SK-N-SH (cell line): ENCODE measurements at regions not wholly inside any gene's neighbourhood (a gene's known extent, or its start where the extent isn't known, plus 50 kb on each side); places are given as distances from the start of the nearest gene placed in this dataset.
"Not testable (repeated sequence)": the region's sequence is repeated elsewhere in the genome, so short reads cannot be mapped to it uniquely, and the experiment has no call there.

Experiments used
- CTCF ChIA-PET: fragments of 300-600, 350-600 bp; formaldehyde crosslinking; extraction: SDS; loops from one replicate; lab custom pipeline; 2021; lab: Yijun Ruan, JAX
- POLR2A ChIA-PET: fragments of 350-600 bp; sonication (Branson Sonifier 250); formaldehyde crosslinking; extraction: SDS; loops from one replicate; lab custom pipeline; 2020; ENCODE audit warnings: antibody characterized with exemption, inconsistent platforms; lab: Yijun Ruan, JAX
- DNase-seq: peaks from one replicate; pipeline ENCODE4 v3.0.0; 2012
- H2AFZ ChIP-seq: fragments of 200-600 bp; sonication (generic); 2 replicates; pipeline ENCODE4 v1.8.1; 2016; ENCODE audit warnings: antibody characterized with exemption, mild to moderate bottlenecking, low read depth
- H3F3A ChIP-seq: fragments of 200-600 bp; sonication (generic); replicated peaks from 2 replicates; pipeline ENCODE3; 2016; ENCODE audit warnings: antibody characterized with exemption, mild to moderate bottlenecking; ENCODE audit not compliant: insufficient read depth
- H3K27ac ChIP-seq, 2 experiments: fragments of 200-500 bp in 1 of 2; fragments of 200-600 bp in 1 of 2; sonication (Bioruptor generic) in 1 of 2; sonication (generic), shearing (Covaris generic) in 1 of 2; 2 replicates each; pipeline versions ENCODE4 v1.5.1 to v1.6.1; 2014 to 2016; ENCODE audit warnings: low read depth in 2 of 2, inconsistent platforms in 1 of 2, low read length in 1 of 2, mild to moderate bottlenecking in 1 of 2, mixed read lengths in 1 of 2
- H3K27me3 ChIP-seq: fragments of 200-600 bp; sonication (generic), shearing (Covaris generic); 2 replicates; pipeline ENCODE4 v1.6.1; 2016; ENCODE audit warnings: mixed run types; ENCODE audit not compliant: insufficient read depth
- H3K36me3 ChIP-seq, 2 experiments: fragments of 200-500 bp in 1 of 2; fragments of 200-600 bp in 1 of 2; sonication (Bioruptor generic) in 1 of 2; sonication (generic) in 1 of 2; replicated peaks in 1 of 2; 2 replicates each; pipeline versions ENCODE3 to v1.5.1; 2014 to 2016; ENCODE audit warnings: low read length in 1 of 2, mild to moderate bottlenecking in 1 of 2; ENCODE audit not compliant: insufficient read depth in 2 of 2, control insufficient read depth in 1 of 2
- H3K4me1 ChIP-seq, 2 experiments: fragments of 200-500 bp in 1 of 2; fragments of 200-600 bp in 1 of 2; sonication (Bioruptor generic) in 1 of 2; sonication (generic), shearing (Covaris generic) in 1 of 2; 2 replicates each; pipeline versions ENCODE4 v1.5.1 to v1.6.1; 2014 to 2016; ENCODE audit warnings: low read depth in 1 of 2, low read length in 1 of 2, mixed run types in 1 of 2; ENCODE audit not compliant: insufficient read depth in 2 of 2, control insufficient read depth in 1 of 2
- H3K4me2 ChIP-seq: fragments of 200-600 bp; sonication (generic), shearing (Covaris generic); 2 replicates; pipeline ENCODE4 v1.6.1; 2017; ENCODE audit warnings: mixed run types
- H3K4me3 ChIP-seq, 2 experiments: fragments of 200-500 bp in 1 of 2; fragments of 200-600 bp in 1 of 2; sonication (Bioruptor generic) in 1 of 2; sonication (generic), shearing (Covaris generic) in 1 of 2; 2 replicates each; pipeline versions ENCODE4 v1.5.1 to v1.8.1; 2014 to 2016; ENCODE audit warnings: low read depth in 2 of 2, inconsistent platforms in 1 of 2, low read length in 1 of 2, mild to moderate bottlenecking in 1 of 2, mixed read lengths in 1 of 2, moderate library complexity in 1 of 2
- H3K79me2 ChIP-seq: fragments of 200-600 bp; sonication (generic); 2 replicates; pipeline ENCODE4 v1.8.1; 2017; ENCODE audit warnings: mild to moderate bottlenecking; ENCODE audit not compliant: insufficient read depth
- H3K9ac ChIP-seq: fragments of 200-600 bp; sonication (generic); 2 replicates; pipeline ENCODE4 v1.6.1; 2017; ENCODE audit warnings: mixed run types
- H3K9me2 ChIP-seq: fragments of 200-600 bp; sonication (generic); 2 replicates; pipeline ENCODE4 v1.6.1; 2017; ENCODE audit warnings: mixed run types
- H3K9me3 ChIP-seq: fragments of 200-600 bp; sonication (generic); 2 replicates; pipeline ENCODE4 v1.6.1; 2017; ENCODE audit warnings: mixed run types, mild to moderate bottlenecking, moderate library complexity
- H4K20me1 ChIP-seq: fragments of 200-600 bp; sonication (generic); 2 replicates; pipeline ENCODE4 v1.6.1; 2017; ENCODE audit warnings: mild to moderate bottlenecking, mixed run types; ENCODE audit not compliant: insufficient read depth
- CHD2 ChIP-seq: fragments of 150-350 bp; IDR thresholded peaks from 2 replicates; pipeline ENCODE4 v1.6.1; 2018; ENCODE audit warnings: low read length; ENCODE audit not compliant: partially characterized antibody
- ELF1 ChIP-seq: IDR thresholded peaks from 2 replicates; pipeline ENCODE4 v1.4.0; 2012
- FOSL2 ChIP-seq: IDR thresholded peaks from 2 replicates; pipeline ENCODE4 v1.4.0; 2012; ENCODE audit warnings: low read depth, mild to moderate bottlenecking, moderate library complexity, borderline replicate concordance
- GABPA ChIP-seq: IDR thresholded peaks from 2 replicates; pipeline ENCODE4 v1.4.0; 2012; ENCODE audit warnings: low read depth, mild to moderate bottlenecking
- GATA2 ChIP-seq: sonication (generic); formaldehyde crosslinking; IDR thresholded peaks from 2 replicates; pipeline ENCODE4 v1.5.0; 2020; ENCODE audit warnings: mild to moderate bottlenecking, missing genetic modification reagents
- JUND ChIP-seq: IDR thresholded peaks from 2 replicates; pipeline ENCODE4 v1.4.0; 2012
- MEF2A ChIP-seq: IDR thresholded peaks from 2 replicates; pipeline ENCODE4 v1.4.0; 2012; ENCODE audit warnings: low read depth, borderline replicate concordance
- MXI1 ChIP-seq: IDR thresholded peaks from 2 replicates; pipeline ENCODE4 v1.6.1; 2012; ENCODE audit warnings: mild to moderate bottlenecking, low read depth, low read length, improper control_type of control experiment
- NFIC ChIP-seq: IDR thresholded peaks from 2 replicates; pipeline ENCODE4 v1.4.0; 2012; ENCODE audit warnings: borderline replicate concordance
- RAD21 ChIP-seq: IDR thresholded peaks from 2 replicates; pipeline ENCODE4 v1.6.1; 2012; ENCODE audit warnings: mild to moderate bottlenecking, low read length
- RXRA ChIP-seq: IDR thresholded peaks from 2 replicates; pipeline ENCODE4 v1.4.0; 2012; ENCODE audit warnings: low read depth, mild to moderate bottlenecking, borderline replicate concordance
- SIN3A ChIP-seq: IDR thresholded peaks from 2 replicates; pipeline ENCODE4 v1.6.1; 2012; ENCODE audit warnings: low read depth, mild to moderate bottlenecking, low read length, moderate library complexity, borderline replicate concordance
- TAF1 ChIP-seq: IDR thresholded peaks from 2 replicates; pipeline ENCODE4 v1.6.1; 2012; ENCODE audit warnings: low read depth, mild to moderate bottlenecking, low read length, moderate library complexity, borderline replicate concordance
- TEAD4 ChIP-seq: IDR thresholded peaks from 2 replicates; pipeline ENCODE4 v1.4.0; 2012; ENCODE audit warnings: mild to moderate bottlenecking, borderline replicate concordance; ENCODE audit not compliant: insufficient read depth
- YY1 ChIP-seq: IDR thresholded peaks from 2 replicates; pipeline ENCODE4 v1.4.0; 2012; ENCODE audit warnings: low read depth, mild to moderate bottlenecking
- WGBS: methylation state at CpG from one replicate; pipeline ENCODE4 v1.1.6; 2017; ENCODE audit warnings: low lambda C conversion rate; 5-methylcytosine and 5-hydroxymethylcytosine counted together
- TF ChIP-seq, protein P1 (sequence below): fragments of 200-600 bp; sonication (generic); IDR thresholded peaks from 2 replicates; pipeline ENCODE4 v1.6.1; 2017; ENCODE audit warnings: antibody characterized with exemption, mild to moderate bottlenecking, moderate library complexity
- TF ChIP-seq, protein P2 (sequence below): IDR thresholded peaks from 2 replicates; pipeline ENCODE4 v1.4.0; 2012; ENCODE audit warnings: low read depth, borderline replicate concordance

DNA sequence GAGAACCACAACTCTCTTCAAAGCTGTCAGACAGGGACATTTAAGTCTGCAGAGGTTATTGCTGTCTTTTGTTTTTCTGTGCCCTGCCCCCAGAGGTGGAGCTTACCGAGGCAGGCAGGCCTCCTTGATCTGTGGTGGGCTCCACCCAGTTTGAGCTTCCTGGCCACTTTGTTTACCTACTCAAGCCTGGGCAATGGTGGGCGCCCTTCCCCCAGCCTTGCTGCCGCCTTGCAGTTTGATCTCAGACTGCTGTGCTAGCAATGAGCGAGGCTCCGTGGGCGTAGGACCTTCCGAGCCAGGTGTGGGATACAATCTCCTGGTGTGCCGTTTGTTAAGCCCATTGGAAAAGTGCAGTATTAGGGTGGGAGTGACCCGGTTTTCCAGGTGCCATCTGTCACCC, 822.1 kb downstream of the KCNMA1 start:
- H3K79me2 ChIP-seq, H3K4me1 ChIP-seq, H3K9me2 ChIP-seq, H3K9ac ChIP-seq, H2AFZ ChIP-seq, H4K20me1 ChIP-seq, H3K9me3 ChIP-seq, H3K27ac ChIP-seq, CTCF ChIA-PET, H3F3A ChIP-seq, H3K4me3 ChIP-seq, DNase-seq, H3K36me3 ChIP-seq, POLR2A ChIA-PET, H3K4me2 ChIP-seq, H3K27me3 ChIP-seq: not testable (repeated sequence)
- 40% methylated on average over 3 of the region's 9 CpGs for WGBS

DNA sequence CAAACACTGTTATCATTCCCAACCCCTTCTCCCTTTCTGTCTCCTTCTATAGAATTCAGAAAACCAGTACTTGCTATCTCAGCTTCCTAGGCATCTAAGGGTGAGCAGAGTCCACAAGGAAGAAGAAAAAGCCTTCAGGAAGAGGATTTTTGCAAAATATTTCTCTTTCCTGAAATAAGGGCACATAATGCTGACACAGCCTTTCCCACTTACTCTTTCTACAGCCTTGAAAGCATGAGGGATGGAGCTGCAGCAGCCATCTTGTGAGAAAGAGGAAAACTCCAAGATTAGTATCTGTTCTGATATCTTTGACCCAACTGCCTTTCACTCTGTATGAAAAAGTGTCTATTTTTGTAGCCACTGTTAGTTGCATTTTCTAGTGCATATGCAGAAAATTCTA, 826.2 kb downstream of the KCNMA1 start:
- Histone ChIP-seq H3K4me3 (no peak overlapping the region), H3K79me2 (no peaks in the 10 kb centered on the region), H3K27ac (no peak overlapping the region), H3K9ac (no peak overlapping the region), H3K27me3 (no peaks in the 10 kb centered on the region)
- TF ChIP-seq JUND (no peak), RXRA (no peak), MEF2A (no peak), GATA2 (CRISPR knock-in tag) (no peak), TAF1 (no peak), TEAD4 (no peak), CHD2 (no peak), NFIC (no peak)
- TF ChIP-seq, protein P1, sequence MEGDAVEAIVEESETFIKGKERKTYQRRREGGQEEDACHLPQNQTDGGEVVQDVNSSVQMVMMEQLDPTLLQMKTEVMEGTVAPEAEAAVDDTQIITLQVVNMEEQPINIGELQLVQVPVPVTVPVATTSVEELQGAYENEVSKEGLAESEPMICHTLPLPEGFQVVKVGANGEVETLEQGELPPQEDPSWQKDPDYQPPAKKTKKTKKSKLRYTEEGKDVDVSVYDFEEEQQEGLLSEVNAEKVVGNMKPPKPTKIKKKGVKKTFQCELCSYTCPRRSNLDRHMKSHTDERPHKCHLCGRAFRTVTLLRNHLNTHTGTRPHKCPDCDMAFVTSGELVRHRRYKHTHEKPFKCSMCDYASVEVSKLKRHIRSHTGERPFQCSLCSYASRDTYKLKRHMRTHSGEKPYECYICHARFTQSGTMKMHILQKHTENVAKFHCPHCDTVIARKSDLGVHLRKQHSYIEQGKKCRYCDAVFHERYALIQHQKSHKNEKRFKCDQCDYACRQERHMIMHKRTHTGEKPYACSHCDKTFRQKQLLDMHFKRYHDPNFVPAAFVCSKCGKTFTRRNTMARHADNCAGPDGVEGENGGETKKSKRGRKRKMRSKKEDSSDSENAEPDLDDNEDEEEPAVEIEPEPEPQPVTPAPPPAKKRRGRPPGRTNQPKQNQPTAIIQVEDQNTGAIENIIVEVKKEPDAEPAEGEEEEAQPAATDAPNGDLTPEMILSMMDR, result no peak
- TF ChIP-seq, protein P2, sequence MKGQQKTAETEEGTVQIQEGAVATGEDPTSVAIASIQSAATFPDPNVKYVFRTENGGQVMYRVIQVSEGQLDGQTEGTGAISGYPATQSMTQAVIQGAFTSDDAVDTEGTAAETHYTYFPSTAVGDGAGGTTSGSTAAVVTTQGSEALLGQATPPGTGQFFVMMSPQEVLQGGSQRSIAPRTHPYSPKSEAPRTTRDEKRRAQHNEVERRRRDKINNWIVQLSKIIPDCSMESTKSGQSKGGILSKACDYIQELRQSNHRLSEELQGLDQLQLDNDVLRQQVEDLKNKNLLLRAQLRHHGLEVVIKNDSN, result no peak
- TF ChIP-seq, all 33 proteins: peak for 0
- ChIA-PET CTCF (no interaction called here), POLR2A (no interaction called here)
- H4K20me1 ChIP-seq, result no peaks in the 10 kb centered on the region
- no peaks in the 10 kb centered on the region for H3K4me1 ChIP-seq
- DNase-seq, result no peak
- H3K4me2 ChIP-seq, result no peak overlapping the region
- no peaks in the 10 kb centered on the region for H3K9me3 ChIP-seq
- H2AFZ ChIP-seq, result no peak overlapping the region
- no peaks in the 10 kb centered on the region for H3F3A ChIP-seq
- no peaks in the 10 kb centered on the region for H3K36me3 ChIP-seq
- H3K9me2 ChIP-seq, result no peaks in the 10 kb centered on the region

DNA sequence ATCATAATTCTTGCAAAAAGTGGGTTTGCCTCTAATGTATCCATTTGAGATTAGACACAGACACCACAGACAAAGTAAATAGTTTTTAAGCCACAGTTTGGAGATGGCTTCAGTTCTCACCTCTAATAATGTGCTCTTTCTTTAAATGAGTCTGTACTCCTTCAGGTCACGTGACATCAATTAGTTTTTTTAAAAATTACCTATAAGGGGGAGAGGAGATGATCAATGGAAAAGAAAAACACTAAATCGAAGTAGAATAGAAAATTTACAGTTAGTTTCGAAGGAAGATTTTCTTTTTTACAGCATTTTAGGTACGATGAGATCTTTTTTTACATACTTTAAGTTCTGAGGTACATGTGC, 849.2 kb downstream of the KCNMA1 start:
- ChIA-PET POLR2A (no interaction called here), CTCF (interaction anchor here (0.8 kb wide), 1 partner anchor 80 kb away, joined by 3 read pairs; no protein-coding TSS in a partner anchor)
- DNase-seq, result no peak
- no peak overlapping the region for H3K27ac ChIP-seq
- H3K9me2 ChIP-seq, result no peaks in the 10 kb centered on the region
- H2AFZ ChIP-seq, result no peak overlapping the region
- H3K36me3 ChIP-seq, result no peaks in the 10 kb centered on the region
- H3K4me1 ChIP-seq, result no peaks in the 10 kb centered on the region
- H3K4me2 ChIP-seq, result no peak overlapping the region
- no peaks in the 10 kb centered on the region for H4K20me1 ChIP-seq
- TF ChIP-seq ELF1 (no peak), RXRA (no peak), GABPA (no peak), MXI1 (no peak), RAD21 (no peak), SIN3A (no peak), FOSL2 (no peak), YY1 (no peak)
- 29% methylated on average over 4 of the region's 4 CpGs for WGBS
- no peak overlapping the region for H3K4me3 ChIP-seq
- no peaks in the 10 kb centered on the region for H3K9me3 ChIP-seq
- H3K27me3 ChIP-seq, result no peaks in the 10 kb centered on the region
- no peak overlapping the region for H3K9ac ChIP-seq
- H3K79me2 ChIP-seq, result no peaks in the 10 kb centered on the region
- no peaks in the 10 kb centered on the region for H3F3A ChIP-seq
